OCI-LY7 (cell line): ENCODE measurements at regions not wholly inside any gene's neighbourhood (a gene's known extent, or its start where the extent isn't known, plus 50 kb on each side); places are given as distances from the start of the nearest gene placed in this dataset.

Experiments used
- CTCF ChIP-seq: fragments of 200-600 bp; sonication (generic); conservative IDR thresholded peaks from 2 replicates; pipeline ENCODE4 v1.5.1; 2014; ENCODE audit warnings: mild to moderate bottlenecking, antibody characterized with exemption, low read length, moderate library complexity, mixed read lengths
- EZH2phosphoT487 ChIP-seq: fragments of 200-600 bp; sonication (generic); IDR thresholded peaks from 2 replicates; pipeline ENCODE4 v1.6.1; 2018; ENCODE audit warnings: low read depth, borderline replicate concordance, mild to moderate bottlenecking, mixed run types, antibody characterized with exemption, low read length, moderate library complexity, mixed read lengths

- TF ChIP-seq CTCF: no peak
- TF ChIP-seq EZH2phosphoT487: no peak
Measured at GRCh38 chr9:108760841-108761240, 94.9 kb downstream of the ACTL7B start.
